ENCODE measurements at regions not wholly inside any gene's neighbourhood (a gene's known extent, or its start where the extent isn't known, plus 50 kb on each side); places are given as distances from the start of the nearest gene placed in this dataset.

DNA sequence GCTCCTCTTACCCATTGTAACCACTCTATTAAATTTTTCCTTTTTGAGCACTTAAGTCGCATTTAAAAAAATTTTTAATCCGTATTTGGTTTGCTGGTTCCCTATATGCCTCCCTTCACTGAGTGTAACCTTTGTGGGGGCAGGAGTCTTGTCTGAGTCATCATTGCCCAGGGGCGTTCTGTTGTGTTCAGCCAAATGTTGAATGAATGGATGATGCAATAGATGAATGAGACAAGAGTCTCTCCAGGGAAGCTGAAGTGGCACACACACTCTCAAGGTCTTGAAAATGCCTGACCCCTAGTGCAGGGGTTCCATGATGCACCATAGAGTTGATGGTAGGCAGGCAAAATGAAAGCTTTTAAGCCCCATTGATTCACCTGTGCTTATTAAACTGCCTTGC, 123.0 kb upstream of the RBFOX1 start:
- no peak for TF ChIP-seq POLR2A (IDR thresholded peaks at IDR 0.05; ENCODE audit: extremely low read depth, insufficient read length)
- TF ChIP-seq, protein P1, sequence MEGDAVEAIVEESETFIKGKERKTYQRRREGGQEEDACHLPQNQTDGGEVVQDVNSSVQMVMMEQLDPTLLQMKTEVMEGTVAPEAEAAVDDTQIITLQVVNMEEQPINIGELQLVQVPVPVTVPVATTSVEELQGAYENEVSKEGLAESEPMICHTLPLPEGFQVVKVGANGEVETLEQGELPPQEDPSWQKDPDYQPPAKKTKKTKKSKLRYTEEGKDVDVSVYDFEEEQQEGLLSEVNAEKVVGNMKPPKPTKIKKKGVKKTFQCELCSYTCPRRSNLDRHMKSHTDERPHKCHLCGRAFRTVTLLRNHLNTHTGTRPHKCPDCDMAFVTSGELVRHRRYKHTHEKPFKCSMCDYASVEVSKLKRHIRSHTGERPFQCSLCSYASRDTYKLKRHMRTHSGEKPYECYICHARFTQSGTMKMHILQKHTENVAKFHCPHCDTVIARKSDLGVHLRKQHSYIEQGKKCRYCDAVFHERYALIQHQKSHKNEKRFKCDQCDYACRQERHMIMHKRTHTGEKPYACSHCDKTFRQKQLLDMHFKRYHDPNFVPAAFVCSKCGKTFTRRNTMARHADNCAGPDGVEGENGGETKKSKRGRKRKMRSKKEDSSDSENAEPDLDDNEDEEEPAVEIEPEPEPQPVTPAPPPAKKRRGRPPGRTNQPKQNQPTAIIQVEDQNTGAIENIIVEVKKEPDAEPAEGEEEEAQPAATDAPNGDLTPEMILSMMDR (IDR thresholded peaks at IDR 0.05; ENCODE audit: low read depth, low read length) = no peak
- TF ChIP-seq, protein P2, sequence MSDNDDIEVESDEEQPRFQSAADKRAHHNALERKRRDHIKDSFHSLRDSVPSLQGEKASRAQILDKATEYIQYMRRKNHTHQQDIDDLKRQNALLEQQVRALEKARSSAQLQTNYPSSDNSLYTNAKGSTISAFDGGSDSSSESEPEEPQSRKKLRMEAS (IDR thresholded peaks at IDR 0.05; ENCODE audit: low read depth, low read length) = no peak
- TF ChIP-seq MYC (IDR thresholded peaks at IDR 0.05; ENCODE audit: low read depth, low read length) = no peak
